ENCODE measurements at regions not wholly inside any gene's neighbourhood (a gene's known extent, or its start where the extent isn't known, plus 50 kb on each side); places are given as distances from the start of the nearest gene placed in this dataset.

DNA sequence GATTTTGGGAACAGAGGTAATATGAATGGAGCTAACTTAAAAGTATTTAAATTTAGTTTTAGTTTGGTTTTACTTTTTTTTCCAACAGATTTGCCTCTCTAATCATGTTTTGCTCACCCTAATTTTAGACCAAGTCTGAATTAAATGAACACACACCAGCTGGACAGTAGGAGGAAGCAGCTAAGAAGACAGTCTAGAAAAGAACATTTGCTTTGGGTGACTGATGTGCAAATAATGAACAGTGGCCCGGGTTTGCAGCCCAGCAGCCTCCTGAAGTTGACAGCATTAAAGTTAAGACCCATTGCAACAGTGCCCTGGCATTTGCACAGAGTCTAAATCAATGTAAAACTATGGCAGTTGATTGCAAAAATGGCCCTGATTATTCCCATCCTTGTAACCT is 66.4 kb upstream of the SORL1 start (continued):
- no peak for TF ChIP-seq ETV6 (CRISPR knock-in tag; IDR thresholded peaks at IDR 0.05)

Measured in WTC11 (cell line).